ENCODE measurements at regions not wholly inside any gene's neighbourhood (a gene's known extent, or its start where the extent isn't known, plus 50 kb on each side); places are given as distances from the start of the nearest gene placed in this dataset.

DNA sequence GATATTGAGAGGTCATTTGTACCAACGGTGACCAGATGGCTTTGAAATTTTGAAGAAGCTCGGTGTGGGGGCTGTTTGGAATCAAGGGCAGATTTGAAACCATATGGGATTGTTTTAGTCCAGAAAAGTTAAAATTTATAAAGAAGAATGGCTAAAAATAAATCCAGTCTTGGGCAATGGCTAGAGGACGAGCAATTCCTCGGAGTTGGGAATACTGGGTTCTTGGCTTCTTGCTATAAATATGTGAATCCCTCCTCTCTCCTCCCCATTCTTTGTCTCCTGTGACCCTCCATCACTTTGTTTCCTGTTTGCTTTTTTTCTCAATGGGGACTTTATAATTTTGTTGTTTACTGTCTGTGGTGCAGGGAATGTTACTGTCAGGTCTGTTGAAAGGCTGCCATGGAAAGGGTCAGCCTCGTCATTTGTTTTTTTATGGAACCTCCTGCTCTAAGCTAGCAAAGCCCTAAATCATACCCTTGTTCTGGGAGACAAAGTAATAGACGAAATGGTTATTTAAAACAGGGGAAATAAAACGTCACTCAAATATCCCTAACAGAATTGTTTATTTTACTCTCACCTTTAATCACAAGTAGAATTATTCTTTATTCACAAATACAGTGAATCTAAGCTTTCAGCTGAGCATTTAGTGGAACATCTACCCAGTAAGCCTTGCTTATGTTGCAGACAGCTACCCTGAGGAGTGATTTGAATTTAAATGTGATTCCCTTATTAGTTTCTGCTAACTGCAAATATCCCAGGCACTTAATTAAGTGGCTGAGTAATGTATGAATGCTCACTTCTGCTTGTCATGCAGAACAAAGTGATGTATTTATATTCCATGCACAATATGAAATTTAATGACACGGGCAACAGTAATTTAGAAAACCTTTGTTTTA is 273.1 kb upstream of the NOVA1 start:
- peak overlapping the region; percentile 68 for H3K27ac Mint-ChIP-seq
- no peaks in the 10 kb centered on the region for H3K36me3 Mint-ChIP-seq (ENCODE audit: low read depth)
- no peak for DNase-seq
- H3K4me3 Mint-ChIP-seq = no peak overlapping the region
- H3K4me1 Mint-ChIP-seq = peaks cover 20% of the 10 kb centered on the region
- no peaks in the 10 kb centered on the region for H3K9me3 Mint-ChIP-seq
- TF ChIP-seq, protein P1, sequence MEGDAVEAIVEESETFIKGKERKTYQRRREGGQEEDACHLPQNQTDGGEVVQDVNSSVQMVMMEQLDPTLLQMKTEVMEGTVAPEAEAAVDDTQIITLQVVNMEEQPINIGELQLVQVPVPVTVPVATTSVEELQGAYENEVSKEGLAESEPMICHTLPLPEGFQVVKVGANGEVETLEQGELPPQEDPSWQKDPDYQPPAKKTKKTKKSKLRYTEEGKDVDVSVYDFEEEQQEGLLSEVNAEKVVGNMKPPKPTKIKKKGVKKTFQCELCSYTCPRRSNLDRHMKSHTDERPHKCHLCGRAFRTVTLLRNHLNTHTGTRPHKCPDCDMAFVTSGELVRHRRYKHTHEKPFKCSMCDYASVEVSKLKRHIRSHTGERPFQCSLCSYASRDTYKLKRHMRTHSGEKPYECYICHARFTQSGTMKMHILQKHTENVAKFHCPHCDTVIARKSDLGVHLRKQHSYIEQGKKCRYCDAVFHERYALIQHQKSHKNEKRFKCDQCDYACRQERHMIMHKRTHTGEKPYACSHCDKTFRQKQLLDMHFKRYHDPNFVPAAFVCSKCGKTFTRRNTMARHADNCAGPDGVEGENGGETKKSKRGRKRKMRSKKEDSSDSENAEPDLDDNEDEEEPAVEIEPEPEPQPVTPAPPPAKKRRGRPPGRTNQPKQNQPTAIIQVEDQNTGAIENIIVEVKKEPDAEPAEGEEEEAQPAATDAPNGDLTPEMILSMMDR (IDR thresholded peaks at IDR 0.05) = no peak
- H3K27me3 Mint-ChIP-seq (ENCODE audit: low read depth, poor library complexity) = no peaks in the 10 kb centered on the region

DNA sequence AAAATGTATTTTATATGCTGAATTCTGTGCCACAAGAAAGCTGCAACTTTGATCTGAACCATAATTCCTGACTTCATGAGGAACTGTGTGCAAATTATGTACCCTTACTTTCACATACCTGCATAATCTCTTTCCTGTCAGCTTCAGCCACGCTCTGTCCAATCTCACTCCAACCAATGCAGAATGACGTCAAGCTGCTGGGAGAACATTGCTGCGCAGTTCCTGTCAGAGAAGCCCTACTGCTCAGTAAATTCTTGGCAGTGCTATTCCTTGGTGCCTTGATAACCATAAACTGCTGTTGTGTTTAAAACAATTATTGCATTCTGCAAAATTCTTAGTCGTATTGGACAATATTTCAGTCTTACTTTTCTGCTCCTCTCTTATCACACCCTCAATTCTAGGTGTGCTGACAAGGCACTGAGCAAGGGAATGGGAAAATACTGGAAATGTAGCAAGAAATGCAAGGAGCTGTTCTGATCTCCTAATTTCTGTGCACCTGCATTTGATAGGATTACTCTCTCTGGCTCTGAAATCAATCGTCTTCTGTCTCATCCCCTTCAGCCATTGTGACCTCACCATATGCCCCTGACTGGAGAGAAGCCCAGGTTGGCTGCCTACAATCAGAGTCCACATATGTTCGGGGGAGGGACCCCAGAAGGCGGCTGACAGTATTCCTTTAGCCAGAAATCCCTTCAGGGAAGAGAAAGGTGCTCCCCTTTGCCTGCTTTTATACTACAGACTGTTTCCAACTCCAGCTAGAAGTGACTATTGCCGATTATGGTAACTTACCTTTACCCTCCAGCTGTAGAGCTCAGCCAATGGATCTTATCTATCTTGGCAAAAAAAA is 274.9 kb upstream of the NOVA1 start:
- Mint-ChIP-seq H3K27me3 (ENCODE audit: low read depth, poor library complexity) (no peaks in the 10 kb centered on the region), H3K36me3 (ENCODE audit: low read depth) (no peaks in the 10 kb centered on the region), H3K9me3 (no peaks in the 10 kb centered on the region), H3K4me1 (peaks cover 20% of the 10 kb centered on the region), H3K4me3 (no peak overlapping the region), H3K27ac (no peak overlapping the region)
- no peak for DNase-seq
- TF ChIP-seq, protein P1 (IDR thresholded peaks at IDR 0.05) = no peak

DNA sequence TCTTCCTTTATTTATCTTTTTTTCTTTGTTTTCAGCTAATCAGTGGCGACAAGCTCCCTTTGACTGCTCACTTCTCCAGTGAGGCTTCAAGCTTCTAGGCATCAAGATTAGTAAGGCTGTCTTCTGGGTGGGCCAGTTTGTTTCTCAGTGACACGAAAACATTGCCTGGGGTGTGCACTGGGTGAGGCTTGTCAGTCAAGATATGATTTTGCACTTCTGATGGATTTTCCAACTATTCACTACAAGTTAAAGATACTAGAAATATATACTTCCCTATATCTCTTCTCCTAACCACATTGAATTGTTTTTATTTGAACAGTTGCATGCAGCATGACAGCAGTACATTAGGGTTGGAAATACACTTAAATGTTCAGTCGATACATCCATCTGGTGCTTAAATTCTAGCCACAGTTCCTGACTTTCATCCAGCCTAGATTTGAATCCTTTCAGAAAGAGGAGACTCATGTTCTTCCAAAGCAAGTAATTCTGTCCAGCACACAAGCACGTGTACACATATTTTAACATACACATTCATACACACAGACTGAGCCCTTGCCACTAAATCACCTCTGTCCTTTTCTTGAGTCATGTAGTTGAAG is 275.6 kb upstream of the NOVA1 start:
- no peak for DNase-seq
- Mint-ChIP-seq H3K4me3 (no peak overlapping the region), H3K36me3 (ENCODE audit: low read depth) (no peaks in the 10 kb centered on the region), H3K27ac (no peak overlapping the region), H3K27me3 (ENCODE audit: low read depth, poor library complexity) (no peaks in the 10 kb centered on the region), H3K9me3 (no peaks in the 10 kb centered on the region), H3K4me1 (peaks cover 20% of the 10 kb centered on the region)
- TF ChIP-seq, protein P1 (IDR thresholded peaks at IDR 0.05) = no peak

- Mint-ChIP-seq H3K9me3 (peaks cover 4% of the 10 kb centered on the region), H3K4me1 (no peaks in the 10 kb centered on the region), H3K27me3 (ENCODE audit: low read depth, poor library complexity) (no peaks in the 10 kb centered on the region), H3K36me3 (ENCODE audit: low read depth) (no peaks in the 10 kb centered on the region), H3K4me3 (no peak overlapping the region), H3K27ac (no peak overlapping the region)
- no peak for DNase-seq
- TF ChIP-seq, protein P1 (IDR thresholded peaks at IDR 0.05) = no peak
Measured at GRCh38 chr14:26887847-26888246, 290.0 kb upstream of the NOVA1 start.

- TF ChIP-seq, protein P1 (IDR thresholded peaks at IDR 0.05) = no peak
- Mint-ChIP-seq H3K36me3 (ENCODE audit: low read depth) (no peaks in the 10 kb centered on the region), H3K27ac (no peak overlapping the region), H3K4me3 (no peak overlapping the region), H3K9me3 (peaks cover 4% of the 10 kb centered on the region), H3K4me1 (no peaks in the 10 kb centered on the region), H3K27me3 (ENCODE audit: low read depth, poor library complexity) (no peaks in the 10 kb centered on the region)
- no peak for DNase-seq
Measured at GRCh38 chr14:26888592-26888991, 290.8 kb upstream of the NOVA1 start.

Data from nephron progenitor cell (in vitro differentiated cells).